NCI-H2227 (cell line): ENCODE measurements at regions not wholly inside any gene's neighbourhood (a gene's known extent, or its start where the extent isn't known, plus 50 kb on each side); places are given as distances from the start of the nearest gene placed in this dataset.
"Not testable (repeated sequence)": the region's sequence is repeated elsewhere in the genome, so short reads cannot be mapped to it uniquely, and the experiment has no call there.

Experiments used
- DNase-seq: peaks from one replicate; lab custom pipeline; 2025; ENCODE audit not compliant: unreplicated experiment; lab: John Stamatoyannopoulos, UW

DNA sequence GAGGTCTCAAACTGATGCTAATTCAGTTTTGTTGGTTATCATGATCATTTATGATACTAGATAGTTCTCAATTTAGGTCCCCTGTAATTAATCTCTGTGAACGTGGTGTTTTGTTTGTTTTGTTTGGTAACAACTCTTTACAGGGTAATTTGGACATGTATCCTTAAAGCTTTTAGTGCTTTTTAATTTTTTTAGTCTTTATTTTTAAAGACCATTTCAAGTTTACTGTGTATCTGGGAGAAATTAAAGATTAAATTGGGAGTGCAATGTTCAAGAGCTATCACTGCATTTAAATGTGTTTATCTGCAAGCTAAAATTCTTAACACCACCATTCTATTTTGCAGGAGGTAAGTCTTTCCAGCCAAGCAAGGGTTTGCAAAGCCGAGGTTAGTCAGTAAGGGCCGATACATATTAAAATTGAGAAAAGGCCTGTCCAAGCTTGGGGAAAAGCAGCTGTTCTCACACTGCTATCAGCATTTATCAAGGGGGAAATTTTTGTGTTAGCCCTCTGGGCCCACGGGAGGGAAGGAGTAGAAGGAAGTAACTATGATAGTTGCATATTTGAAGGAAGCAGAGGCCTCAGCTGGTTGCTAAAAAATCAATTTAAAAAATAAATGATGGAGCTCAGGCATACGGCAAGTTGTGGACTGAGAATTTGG is 59.3 kb upstream of the ZNF217 start:
- DNase-seq = peak; percentile 13

GRCh38 chr20:53652090-53652858 is 58.6 kb upstream of the ZNF217 start:
- peak; percentile 56 for DNase-seq

GRCh38 chr20:53649493-53649892 is 55.9 kb upstream of the ZNF217 start:
- not testable (repeated sequence) for DNase-seq

GRCh38 chr20:53647286-53647821 is 53.7 kb upstream of the ZNF217 start:
- no peak for DNase-seq

- DNase-seq = no peak
Measured at GRCh38 chr20:53646550-53646949, 52.9 kb upstream of the ZNF217 start.

- DNase-seq = no peak
Measured at GRCh38 chr20:53645582-53645897, 51.9 kb upstream of the ZNF217 start.

- DNase-seq = not testable (repeated sequence)
Measured at GRCh38 chr20:53644108-53644507, 50.5 kb upstream of the ZNF217 start.
